Cardiac fibroblast (primary cell): ENCODE measurements at regions not wholly inside any gene's neighbourhood (a gene's known extent, or its start where the extent isn't known, plus 50 kb on each side); places are given as distances from the start of the nearest gene placed in this dataset.

ENCODE experiments used
- DNase-seq, 2 donors: peaks; one replicate each; pipeline versions ENCODE4 v3.0.0 to v3.0.0-alpha.2; 2010; ENCODE audit warnings: low read depth in 2 of 2
- H3K4me3 ChIP-seq, 2 donors: replicated peaks in 1 of 2; 1 replicate in 1 of 2; 2 replicates in 1 of 2; pipeline ENCODE4 v1.5.1; 2011; ENCODE audit warnings: low read depth in 2 of 2, low read length in 2 of 2, mild to moderate bottlenecking in 2 of 2, moderate library complexity in 1 of 2
- TF ChIP-seq, protein P1 (sequence below): IDR thresholded peaks from one replicate; pipeline ENCODE4 v1.5.1; 2011; ENCODE audit warnings: low read depth, mild to moderate bottlenecking, low read length, inconsistent platforms

GRCh38 chr13:85597790-85598500 is 201.3 kb downstream of the SLITRK6 start:
- TF ChIP-seq, protein P1, sequence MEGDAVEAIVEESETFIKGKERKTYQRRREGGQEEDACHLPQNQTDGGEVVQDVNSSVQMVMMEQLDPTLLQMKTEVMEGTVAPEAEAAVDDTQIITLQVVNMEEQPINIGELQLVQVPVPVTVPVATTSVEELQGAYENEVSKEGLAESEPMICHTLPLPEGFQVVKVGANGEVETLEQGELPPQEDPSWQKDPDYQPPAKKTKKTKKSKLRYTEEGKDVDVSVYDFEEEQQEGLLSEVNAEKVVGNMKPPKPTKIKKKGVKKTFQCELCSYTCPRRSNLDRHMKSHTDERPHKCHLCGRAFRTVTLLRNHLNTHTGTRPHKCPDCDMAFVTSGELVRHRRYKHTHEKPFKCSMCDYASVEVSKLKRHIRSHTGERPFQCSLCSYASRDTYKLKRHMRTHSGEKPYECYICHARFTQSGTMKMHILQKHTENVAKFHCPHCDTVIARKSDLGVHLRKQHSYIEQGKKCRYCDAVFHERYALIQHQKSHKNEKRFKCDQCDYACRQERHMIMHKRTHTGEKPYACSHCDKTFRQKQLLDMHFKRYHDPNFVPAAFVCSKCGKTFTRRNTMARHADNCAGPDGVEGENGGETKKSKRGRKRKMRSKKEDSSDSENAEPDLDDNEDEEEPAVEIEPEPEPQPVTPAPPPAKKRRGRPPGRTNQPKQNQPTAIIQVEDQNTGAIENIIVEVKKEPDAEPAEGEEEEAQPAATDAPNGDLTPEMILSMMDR, result no peak
- peak in 1 of 2 donors; percentile 2 for DNase-seq

DNA sequence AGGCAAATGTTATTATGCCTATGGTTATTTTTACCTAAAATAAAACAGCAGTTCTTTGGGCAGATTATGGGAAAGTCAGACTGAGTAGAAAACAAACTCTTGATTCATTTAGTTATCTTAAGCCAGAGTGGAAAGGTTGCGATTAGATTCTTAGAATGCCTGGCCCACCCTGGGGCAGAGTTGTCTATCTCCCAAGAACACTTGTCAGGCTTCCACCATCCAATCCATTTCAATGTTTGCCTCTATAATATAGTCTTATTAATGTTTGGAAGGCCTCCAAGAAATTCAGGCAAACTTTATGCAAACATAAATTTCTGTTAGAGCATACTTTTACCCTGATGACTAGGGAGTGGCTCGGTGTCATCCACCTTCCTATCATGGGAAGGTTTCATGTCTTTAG is 207.0 kb downstream of the SLITRK6 start:
- H3K4me3 ChIP-seq, result no peak overlapping the region
- TF ChIP-seq, protein P1, result no peak
- no peak for DNase-seq

More at GRCh38 chr13:85597790-85598500, 201.3 kb downstream of the SLITRK6 start:
- no peak overlapping the region for H3K4me3 ChIP-seq

GRCh38 chr13:85590231-85590931 is 208.8 kb downstream of the SLITRK6 start:
- TF ChIP-seq, protein P1, result no peak
- no peak for DNase-seq
- no peak overlapping the region for H3K4me3 ChIP-seq

DNA sequence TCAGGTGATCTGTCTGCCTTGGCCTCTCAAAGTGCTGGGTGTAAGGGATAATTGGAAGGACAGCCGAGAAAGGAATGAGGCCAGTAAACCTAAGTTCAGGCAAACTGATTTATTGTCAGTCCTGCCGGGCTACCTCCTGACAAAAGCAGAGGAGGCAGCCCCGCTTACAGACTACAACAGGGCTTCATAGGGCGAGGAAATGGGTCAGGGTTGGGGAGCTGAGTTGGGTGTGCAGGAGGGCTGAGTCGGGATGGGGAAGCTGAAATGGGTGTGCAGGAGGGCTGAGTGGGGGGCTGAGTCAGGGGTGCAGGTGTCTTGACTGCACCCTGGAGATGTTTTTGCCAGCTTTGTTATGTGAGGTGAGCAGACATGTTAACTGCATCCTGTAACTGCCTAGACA is 210.2 kb downstream of the SLITRK6 start:
- no peak for DNase-seq
- TF ChIP-seq, protein P1, result no peak
- H3K4me3 ChIP-seq, result no peak overlapping the region

- no peak overlapping the region for H3K4me3 ChIP-seq
- DNase-seq, result no peak
- TF ChIP-seq, protein P1, result no peak
Measured at GRCh38 chr13:85588359-85588758, 210.9 kb downstream of the SLITRK6 start.

- no peak overlapping the region for H3K4me3 ChIP-seq
- no peak for DNase-seq
- TF ChIP-seq, protein P1, result no peak
Measured at GRCh38 chr13:85586856-85587255, 212.4 kb downstream of the SLITRK6 start.
